ENCODE measurements at regions not wholly inside any gene's neighbourhood (a gene's known extent, or its start where the extent isn't known, plus 50 kb on each side); places are given as distances from the start of the nearest gene placed in this dataset.

DNA sequence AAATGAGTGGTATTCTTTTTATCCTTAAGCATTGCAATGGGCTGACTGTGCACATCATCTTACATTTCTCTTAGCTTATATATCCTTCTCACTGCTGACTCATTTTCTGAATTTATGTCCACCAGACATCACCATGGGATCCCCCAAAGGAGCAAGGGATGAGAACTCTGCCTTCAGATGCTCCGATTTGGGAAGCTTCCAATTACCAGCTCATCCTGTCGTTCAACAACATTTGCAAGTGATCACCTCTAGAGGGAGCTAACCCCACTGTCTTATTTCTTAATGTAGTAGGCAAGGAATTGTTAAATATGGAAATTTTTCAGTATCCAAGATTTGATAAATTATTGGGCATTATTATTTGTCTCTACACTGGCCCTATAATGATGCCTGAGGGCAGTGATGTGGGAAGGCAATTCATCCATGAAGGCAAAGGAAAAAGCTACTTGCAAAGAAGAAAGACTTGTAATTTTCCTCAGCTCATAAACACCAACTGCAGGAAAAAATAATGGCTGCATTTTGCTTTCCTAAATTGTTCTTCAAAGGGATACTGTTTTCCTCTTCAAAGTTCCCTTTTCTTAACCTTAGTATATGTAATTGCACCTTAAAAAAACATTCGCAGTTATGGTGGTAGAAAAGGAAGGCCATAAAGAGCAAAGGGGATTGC is 102.4 kb upstream of the FSHB start:
- no peak for DNase-seq
- Mint-ChIP-seq H3K9me3 (no peaks in the 10 kb centered on the region), H3K27ac (no peak overlapping the region), H3K36me3 (ENCODE audit: low read depth) (no peaks in the 10 kb centered on the region), H3K27me3 (no peaks in the 10 kb centered on the region), H3K4me3 (no peak overlapping the region), H3K4me1 (no peaks in the 10 kb centered on the region)
- POLR2A ChIA-PET = no interaction called here
- CTCF ChIA-PET = interaction anchor here (0.6 to 3.3 kb wide), 4 partner anchors 10 to 54 kb away, joined by 3 to 14 read pairs (median 8); no protein-coding TSS in a partner anchor

DNA sequence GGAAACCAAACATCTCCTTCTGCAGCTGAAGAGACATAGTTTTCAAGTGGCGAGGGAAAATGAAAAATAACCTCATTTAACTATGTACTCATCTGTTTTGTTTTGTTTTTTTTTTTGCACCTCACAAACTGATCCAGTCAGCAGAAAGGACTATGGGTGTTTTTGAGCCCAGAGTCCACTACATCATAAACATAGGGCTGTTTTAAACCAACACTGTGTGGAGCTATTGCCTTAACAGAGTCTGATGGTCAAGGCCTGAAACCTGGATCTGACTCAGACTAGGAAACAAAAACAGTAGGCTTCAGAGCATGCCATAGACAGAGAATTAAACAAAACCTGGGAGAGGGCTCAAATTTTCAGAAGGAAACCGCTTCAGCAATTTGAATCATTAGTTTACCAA is 99.3 kb upstream of the FSHB start:
- DNase-seq = no peak
- H3K9me3 Mint-ChIP-seq = no peaks in the 10 kb centered on the region
- CTCF ChIA-PET = no interaction called here
- H3K27ac Mint-ChIP-seq = no peak overlapping the region
- no peaks in the 10 kb centered on the region for H3K4me1 Mint-ChIP-seq
- no peaks in the 10 kb centered on the region for H3K27me3 Mint-ChIP-seq
- H3K4me3 Mint-ChIP-seq = no peak overlapping the region
- POLR2A ChIA-PET = no interaction called here
- H3K36me3 Mint-ChIP-seq (ENCODE audit: low read depth) = no peaks in the 10 kb centered on the region

DNA sequence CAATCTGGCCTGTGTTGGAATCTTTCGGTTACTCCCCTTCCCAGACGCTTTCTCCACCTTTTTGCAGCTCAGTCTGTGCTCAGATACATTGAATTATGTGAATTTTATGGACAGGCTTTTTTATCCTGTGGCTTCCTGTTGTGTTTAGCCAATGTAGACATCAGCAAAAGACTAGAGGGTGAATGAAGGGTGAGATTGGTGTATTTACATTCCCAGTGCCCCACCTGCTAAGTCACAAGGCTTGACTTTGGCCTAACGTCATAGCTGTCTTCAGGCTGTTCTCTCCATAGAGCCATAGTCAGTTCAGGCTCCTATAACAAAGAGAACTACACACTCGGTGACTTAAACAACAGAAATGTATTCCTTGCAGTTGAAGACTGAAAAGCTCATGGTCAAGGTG is 97.5 kb upstream of the FSHB start:
- Mint-ChIP-seq H3K4me3 (no peak overlapping the region), H3K36me3 (ENCODE audit: low read depth) (no peaks in the 10 kb centered on the region), H3K9me3 (no peaks in the 10 kb centered on the region), H3K27ac (no peak overlapping the region), H3K4me1 (no peaks in the 10 kb centered on the region), H3K27me3 (no peaks in the 10 kb centered on the region)
- no peak for DNase-seq
- ChIA-PET POLR2A (no interaction called here), CTCF (no interaction called here)

DNA sequence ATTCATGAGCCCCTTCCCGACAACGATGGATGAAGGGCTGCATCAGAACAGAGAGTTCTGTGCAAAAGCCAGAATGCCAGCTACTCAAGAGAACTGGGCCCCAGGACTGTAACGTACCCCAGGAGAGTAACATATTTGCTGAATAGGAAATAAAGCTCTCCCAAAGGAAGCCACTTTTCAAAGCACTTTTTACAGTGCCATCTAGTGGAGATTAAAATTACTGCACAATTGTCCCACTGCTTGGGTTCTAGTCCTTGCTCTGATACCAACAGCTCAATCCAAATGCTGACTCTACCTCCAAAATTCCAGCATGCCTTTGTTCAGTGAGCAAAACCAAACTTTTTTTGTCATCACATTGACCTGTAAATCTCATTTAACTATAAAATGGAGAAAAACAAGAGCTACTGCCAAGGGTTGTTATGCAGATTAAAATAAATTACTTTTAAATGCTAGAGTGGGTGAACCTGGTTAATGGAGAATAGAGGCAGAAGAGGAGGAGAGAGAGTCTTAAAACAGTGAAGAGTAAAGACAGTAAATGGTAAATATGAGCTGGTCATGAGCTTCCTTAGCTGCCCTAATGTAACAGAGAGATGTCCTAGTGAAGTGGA is 87.6 kb upstream of the FSHB start:
- no peak overlapping the region for H3K4me3 Mint-ChIP-seq
- H3K9me3 Mint-ChIP-seq = no peaks in the 10 kb centered on the region
- CTCF ChIA-PET = interaction anchor here (0.8 to 3.0 kb wide), 4 partner anchors 10 to 263 kb away, joined by 3 to 14 read pairs (median 4); no protein-coding TSS in a partner anchor
- no peaks in the 10 kb centered on the region for H3K36me3 Mint-ChIP-seq (ENCODE audit: low read depth)
- H3K4me1 Mint-ChIP-seq = no peaks in the 10 kb centered on the region
- H3K27ac Mint-ChIP-seq = no peak overlapping the region
- POLR2A ChIA-PET = no interaction called here
- no peaks in the 10 kb centered on the region for H3K27me3 Mint-ChIP-seq
- DNase-seq = no peak

DNA sequence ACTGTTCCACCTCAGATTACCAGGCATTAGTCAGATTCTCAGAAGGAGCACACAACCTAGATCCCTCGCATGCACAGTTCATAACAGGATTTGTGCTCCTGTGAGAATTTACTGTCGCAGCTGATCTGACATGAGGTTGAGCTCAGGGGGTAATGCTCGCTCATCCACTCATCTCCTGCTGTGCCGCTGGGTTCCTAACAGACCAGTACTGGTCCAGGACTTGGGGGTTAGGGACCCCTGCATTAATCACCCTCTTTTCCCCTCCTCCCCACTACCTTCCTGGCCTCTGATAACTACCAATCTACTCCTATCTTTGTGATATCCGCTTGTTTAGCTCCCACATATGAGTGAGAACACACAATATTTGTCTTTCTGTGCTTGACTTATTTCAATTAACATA is 83.5 kb upstream of the FSHB start:
- Mint-ChIP-seq H3K27ac (no peak overlapping the region), H3K9me3 (no peaks in the 10 kb centered on the region), H3K4me1 (no peaks in the 10 kb centered on the region), H3K27me3 (no peaks in the 10 kb centered on the region), H3K36me3 (ENCODE audit: low read depth) (no peaks in the 10 kb centered on the region), H3K4me3 (no peak overlapping the region)
- DNase-seq = no peak
- CTCF ChIA-PET = interaction anchor here (3.3 kb wide), 1 partner anchor 19 kb away, joined by 10 read pairs; no protein-coding TSS in a partner anchor
- POLR2A ChIA-PET = no interaction called here

DNA sequence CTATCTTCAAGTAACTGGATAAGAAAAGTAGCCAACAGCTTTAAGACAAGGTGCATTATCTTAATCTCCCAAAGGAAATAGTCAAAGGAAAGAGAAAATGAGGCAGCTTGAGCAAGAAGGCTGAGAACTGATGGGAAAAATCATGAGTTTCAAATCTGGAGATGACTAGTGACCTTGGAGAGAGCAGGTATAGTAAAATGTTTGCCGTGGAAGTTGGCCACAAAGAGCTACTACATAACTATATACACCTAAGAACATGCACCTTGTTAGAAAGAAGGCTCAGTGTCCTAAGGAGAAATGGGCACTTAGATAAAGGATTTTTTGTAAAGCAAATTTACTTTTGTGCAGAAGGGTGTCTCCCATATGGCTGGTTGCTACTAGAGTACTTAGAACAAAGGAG is 80.8 kb upstream of the FSHB start:
- H3K36me3 Mint-ChIP-seq (ENCODE audit: low read depth) = no peaks in the 10 kb centered on the region
- CTCF ChIA-PET = interaction anchor here (3.3 kb wide), 1 partner anchor 22 kb away, joined by 10 read pairs; no protein-coding TSS in a partner anchor

DNA sequence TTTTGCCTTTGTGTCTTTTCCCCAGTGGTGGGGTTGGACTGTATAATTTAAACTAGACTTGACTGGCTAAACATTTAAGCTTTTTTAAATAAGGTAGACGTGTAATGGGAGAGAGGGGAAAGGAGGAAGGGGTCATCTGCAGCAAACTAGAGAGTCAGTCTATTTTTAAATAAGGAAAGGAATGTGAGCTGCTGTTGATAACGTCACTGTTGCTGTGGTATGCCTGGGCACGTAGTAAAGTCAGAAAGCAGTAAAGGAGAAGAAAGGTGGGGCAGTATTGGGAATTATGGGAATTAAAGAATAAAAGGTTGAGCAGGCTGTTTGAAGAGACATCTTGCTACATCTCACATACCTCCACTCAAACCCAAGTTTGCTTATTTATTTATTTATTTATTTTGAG is 80.4 kb upstream of the FSHB start:
- Mint-ChIP-seq H3K4me3 (no peak overlapping the region), H3K27ac (no peak overlapping the region), H3K4me1 (no peaks in the 10 kb centered on the region), H3K27me3 (no peaks in the 10 kb centered on the region), H3K36me3 (ENCODE audit: low read depth) (no peaks in the 10 kb centered on the region), H3K9me3 (no peaks in the 10 kb centered on the region)
- no peak for DNase-seq
- ChIA-PET POLR2A (no interaction called here), CTCF (no interaction called here)

More for the DNA sequence above, 80.8 kb upstream of the FSHB start:
- Mint-ChIP-seq H3K27me3 (no peaks in the 10 kb centered on the region), H3K4me1 (no peaks in the 10 kb centered on the region), H3K4me3 (no peak overlapping the region), H3K27ac (no peak overlapping the region), H3K9me3 (no peaks in the 10 kb centered on the region)
- POLR2A ChIA-PET = no interaction called here
- DNase-seq = no peak

DNA sequence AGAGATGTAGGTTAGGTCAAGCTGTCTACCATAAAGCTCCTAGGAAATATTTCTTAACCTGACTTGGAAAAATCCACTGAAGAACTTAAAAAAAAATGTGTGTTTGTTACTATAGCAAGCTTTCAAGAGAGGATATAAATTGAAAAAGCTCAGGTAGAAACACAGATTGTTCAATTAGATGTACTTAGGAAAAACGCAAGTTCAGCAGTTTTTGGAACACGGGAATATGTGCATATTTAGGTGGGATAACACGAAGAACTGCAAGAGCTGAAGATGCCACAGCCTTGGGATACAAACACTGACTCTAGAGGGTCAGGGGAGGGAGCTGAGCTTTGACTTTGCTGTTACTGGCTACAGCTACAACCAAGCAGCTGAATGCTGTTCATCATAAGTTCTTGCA is 77.8 kb upstream of the FSHB start:
- H3K27ac Mint-ChIP-seq = no peak overlapping the region

DNA sequence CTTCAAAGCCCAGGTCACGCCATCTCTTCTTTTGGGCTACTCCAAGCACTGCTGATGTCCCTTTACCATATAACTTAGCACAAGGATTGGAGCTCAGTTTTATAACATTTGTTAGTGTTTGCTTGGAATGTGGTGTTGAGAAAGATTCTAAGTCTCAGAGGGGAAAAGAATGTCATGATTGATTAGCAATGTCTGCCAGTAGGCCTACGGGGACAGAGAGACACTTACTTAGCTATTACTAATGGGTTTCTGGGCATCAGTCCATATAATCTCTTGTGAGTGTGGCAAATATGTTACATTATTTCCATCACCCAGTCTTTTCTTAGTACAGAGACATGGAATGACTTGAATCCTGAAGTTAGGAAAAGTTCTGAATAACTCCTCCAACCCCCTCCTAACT is 75.4 kb upstream of the FSHB start:
- Mint-ChIP-seq H3K36me3 (ENCODE audit: low read depth) (no peaks in the 10 kb centered on the region), H3K27ac (no peak overlapping the region), H3K4me1 (no peaks in the 10 kb centered on the region), H3K27me3 (no peaks in the 10 kb centered on the region), H3K9me3 (no peaks in the 10 kb centered on the region), H3K4me3 (no peak overlapping the region)
- CTCF ChIA-PET = no interaction called here
- POLR2A ChIA-PET = no interaction called here
- no peak for DNase-seq

More for the DNA sequence above, 77.8 kb upstream of the FSHB start:
- ChIA-PET POLR2A (no interaction called here), CTCF (interaction anchor here (0.8 kb wide), 1 partner anchor 10 kb away, joined by 3 read pairs; no protein-coding TSS in a partner anchor)
- no peaks in the 10 kb centered on the region for H3K27me3 Mint-ChIP-seq
- no peaks in the 10 kb centered on the region for H3K9me3 Mint-ChIP-seq
- no peaks in the 10 kb centered on the region for H3K36me3 Mint-ChIP-seq (ENCODE audit: low read depth)
- H3K4me3 Mint-ChIP-seq = no peak overlapping the region
- DNase-seq = no peak
- no peaks in the 10 kb centered on the region for H3K4me1 Mint-ChIP-seq

DNA sequence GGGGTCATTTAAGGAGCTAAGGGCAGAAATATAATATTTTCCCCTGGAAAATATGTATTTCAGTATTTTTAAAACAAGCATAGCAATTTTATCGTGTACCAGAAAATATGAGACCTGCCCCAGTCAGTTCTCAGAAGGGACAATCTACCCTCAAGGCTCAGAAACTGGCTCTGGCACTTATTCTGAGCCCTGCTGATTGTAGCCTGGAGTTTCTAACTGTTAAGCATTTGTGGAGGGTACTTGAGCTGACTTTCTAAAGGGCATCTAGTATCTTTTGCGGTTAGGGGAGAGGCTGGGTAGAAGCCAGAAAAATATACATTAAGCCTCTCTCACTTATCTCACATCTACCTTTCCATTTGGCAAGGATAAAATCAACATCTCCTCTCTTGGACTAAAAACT is 71.3 kb upstream of the FSHB start:
- ChIA-PET CTCF (interaction anchor here (0.5 to 0.8 kb wide), 3 partner anchors 15 to 942 kb away, joined by 3 to 4 read pairs (median 3); no protein-coding TSS in a partner anchor), POLR2A (no interaction called here)
- DNase-seq = no peak
- Mint-ChIP-seq H3K27me3 (no peaks in the 10 kb centered on the region), H3K36me3 (ENCODE audit: low read depth) (no peaks in the 10 kb centered on the region), H3K27ac (no peak overlapping the region), H3K4me1 (no peaks in the 10 kb centered on the region), H3K9me3 (no peaks in the 10 kb centered on the region), H3K4me3 (no peak overlapping the region)

DNA sequence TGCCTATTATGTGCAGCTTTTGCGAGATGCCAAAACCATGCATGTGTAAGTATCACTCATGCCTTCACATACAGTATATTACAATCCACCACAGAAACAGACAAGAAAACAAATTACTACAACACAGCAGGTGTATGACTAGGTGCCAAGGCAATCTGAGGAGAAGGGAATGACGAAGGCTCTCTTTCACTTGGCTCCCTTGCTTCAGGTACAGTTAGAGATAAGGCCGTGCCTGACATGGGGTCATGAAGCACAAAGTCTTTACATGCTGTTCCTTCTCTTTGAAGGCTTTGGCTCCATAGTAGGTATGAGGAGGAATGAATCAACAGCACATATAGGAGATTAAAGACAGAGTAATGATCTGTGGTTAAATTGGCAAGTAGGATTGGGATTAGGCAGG is 65.2 kb upstream of the FSHB start:
- Mint-ChIP-seq H3K36me3 (ENCODE audit: low read depth) (no peaks in the 10 kb centered on the region), H3K4me1 (no peaks in the 10 kb centered on the region), H3K27ac (no peak overlapping the region), H3K27me3 (no peaks in the 10 kb centered on the region), H3K4me3 (no peak overlapping the region), H3K9me3 (no peaks in the 10 kb centered on the region)
- no peak for DNase-seq
- ChIA-PET CTCF (no interaction called here), POLR2A (no interaction called here)

DNA sequence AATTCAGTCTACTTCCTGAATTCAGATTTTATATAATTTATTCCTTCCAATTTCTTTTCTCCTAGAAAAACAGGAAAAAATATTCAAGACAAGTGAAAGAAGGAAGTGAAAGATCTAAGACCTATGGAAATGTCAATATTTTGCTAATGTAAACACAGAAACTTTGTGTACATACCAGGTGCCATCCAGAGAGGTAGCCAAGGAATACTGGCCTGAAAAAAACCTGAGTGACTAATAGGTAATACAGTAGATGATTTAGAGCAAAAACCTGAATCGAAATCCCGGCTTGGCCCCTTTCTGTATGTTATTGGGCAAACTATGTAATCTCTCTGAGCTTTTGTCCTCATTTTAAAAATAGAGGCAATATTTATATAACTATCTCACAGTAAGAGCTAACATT is 59.2 kb upstream of the FSHB start:
- DNase-seq = no peak
- CTCF ChIA-PET = no interaction called here
- H3K27ac Mint-ChIP-seq = no peak overlapping the region

DNA sequence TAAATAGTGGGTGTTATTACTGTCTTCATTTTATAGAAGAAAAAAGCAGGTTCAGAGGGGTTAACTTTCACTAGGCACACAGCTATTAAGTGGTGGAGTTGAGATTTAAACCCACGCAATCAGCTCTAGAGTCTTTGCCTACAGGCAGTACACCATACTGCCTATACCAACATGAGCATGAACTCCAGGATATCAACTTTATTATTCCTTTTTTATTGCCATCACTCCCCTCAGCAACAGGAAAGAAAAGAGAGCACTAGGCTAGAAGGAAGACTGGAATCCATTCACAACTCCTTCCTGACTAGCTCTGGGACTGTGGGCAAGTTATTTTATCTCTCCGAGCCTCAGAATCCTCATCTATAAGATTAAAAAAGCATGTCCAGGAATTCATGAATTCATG is 58.7 kb upstream of the FSHB start:
- H3K36me3 Mint-ChIP-seq (ENCODE audit: low read depth) = no peaks in the 10 kb centered on the region
- POLR2A ChIA-PET = no interaction called here
- H3K9me3 Mint-ChIP-seq = peaks cover 3% of the 10 kb centered on the region
- DNase-seq = no peak
- CTCF ChIA-PET = no interaction called here
- no peaks in the 10 kb centered on the region for H3K4me1 Mint-ChIP-seq
- H3K27ac Mint-ChIP-seq = no peak overlapping the region
- H3K4me3 Mint-ChIP-seq = no peak overlapping the region
- no peaks in the 10 kb centered on the region for H3K27me3 Mint-ChIP-seq

More for the DNA sequence above, 59.2 kb upstream of the FSHB start:
- POLR2A ChIA-PET = no interaction called here
- no peak overlapping the region for H3K4me3 Mint-ChIP-seq
- no peaks in the 10 kb centered on the region for H3K27me3 Mint-ChIP-seq
- H3K9me3 Mint-ChIP-seq = peaks cover under 1% of the 10 kb centered on the region
- no peaks in the 10 kb centered on the region for H3K36me3 Mint-ChIP-seq (ENCODE audit: low read depth)
- H3K4me1 Mint-ChIP-seq = no peaks in the 10 kb centered on the region

DNA sequence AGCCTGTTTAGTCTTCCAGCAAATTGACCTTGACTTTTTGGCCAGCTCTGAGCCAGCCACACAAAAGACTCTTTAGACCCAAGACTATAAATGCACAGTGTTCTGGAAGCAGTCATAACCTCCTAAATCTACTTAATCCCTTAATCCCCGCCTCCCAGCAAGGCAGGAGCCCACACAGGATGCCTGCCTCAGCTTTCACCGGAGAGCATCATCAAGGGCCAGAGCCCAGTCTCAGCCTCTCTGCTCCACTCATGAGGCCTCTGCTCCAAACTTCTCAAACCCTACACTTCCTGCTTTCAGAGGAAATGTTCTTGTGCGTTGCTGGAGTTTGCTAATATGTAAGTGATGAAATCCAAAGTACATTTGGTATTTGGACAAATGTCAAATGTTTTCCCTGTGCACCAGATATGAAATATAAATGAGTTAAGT is 57.9 kb upstream of the FSHB start:
- no peaks in the 10 kb centered on the region for H3K27me3 Mint-ChIP-seq
- H3K27ac Mint-ChIP-seq = no peak overlapping the region
- DNase-seq = no peak
- H3K9me3 Mint-ChIP-seq = peaks cover 5% of the 10 kb centered on the region
- ChIA-PET POLR2A (no interaction called here), CTCF (no interaction called here)
- no peaks in the 10 kb centered on the region for H3K4me1 Mint-ChIP-seq
- H3K36me3 Mint-ChIP-seq (ENCODE audit: low read depth) = no peaks in the 10 kb centered on the region
- no peak overlapping the region for H3K4me3 Mint-ChIP-seq

All from activated CD4-positive, alpha-beta T cell treated with anti-CD3 and anti-CD28 coated beads, Interleukin-2, amount 10 ng/mL, durations not matched to agents 7 days and 5 days (primary cell).